ENCODE measurements at regions not wholly inside any gene's neighbourhood (a gene's known extent, or its start where the extent isn't known, plus 50 kb on each side); places are given as distances from the start of the nearest gene placed in this dataset.
"Not testable (repeated sequence)": the region's sequence is repeated elsewhere in the genome, so short reads cannot be mapped to it uniquely, and the experiment has no call there.

GRCh38 chr11:29224739-29225384 is 792.0 kb downstream of the KCNA4 start:
- DNase-seq: no peak

GRCh38 chr11:29219531-29219930 is 797.3 kb downstream of the KCNA4 start:
- not testable (repeated sequence) for DNase-seq

- no peak for DNase-seq
Observed at GRCh38 chr11:29217901-29218300, 798.9 kb downstream of the KCNA4 start.

GRCh38 chr11:29214833-29215232 is 802.0 kb downstream of the KCNA4 start:
- no peak for DNase-seq

GRCh38 chr11:29211202-29211601 is 805.6 kb downstream of the KCNA4 start:
- DNase-seq: no peak

- no peak for DNase-seq
Observed at GRCh38 chr11:29210426-29210825, 806.4 kb downstream of the KCNA4 start.

GRCh38 chr11:29208117-29208516 is 808.7 kb downstream of the KCNA4 start:
- no peak for DNase-seq

- no peak for DNase-seq
Observed at GRCh38 chr11:29200791-29201562, 815.9 kb downstream of the KCNA4 start.

GRCh38 chr11:29190313-29190712 is 826.5 kb downstream of the KCNA4 start:
- no peak for DNase-seq

GRCh38 chr11:29187215-29187614 is 829.6 kb downstream of the KCNA4 start:
- DNase-seq: no peak

- no peak for DNase-seq
Observed at GRCh38 chr11:29184939-29185890, 831.6 kb downstream of the KCNA4 start.

GRCh38 chr11:29183301-29183700 is 833.5 kb downstream of the KCNA4 start:
- no peak for DNase-seq

- no peak for DNase-seq
Observed at GRCh38 chr11:29173660-29174062, 843.2 kb downstream of the KCNA4 start.

GRCh38 chr11:29171360-29171950 is 845.4 kb downstream of the KCNA4 start:
- no peak for DNase-seq

- no peak for DNase-seq
Observed at GRCh38 chr11:29166306-29166705, 850.5 kb downstream of the KCNA4 start.

GRCh38 chr11:29163231-29163630 is 853.6 kb downstream of the KCNA4 start:
- no peak for DNase-seq

- DNase-seq: no peak
Observed at GRCh38 chr11:29162491-29162890, 854.3 kb downstream of the KCNA4 start.

- DNase-seq: no peak
Observed at GRCh38 chr11:29161191-29161590, 855.6 kb downstream of the KCNA4 start.

GRCh38 chr11:29159552-29160465 is 857.0 kb downstream of the KCNA4 start:
- DNase-seq: peak in 1 of 2 donors; percentile 39

GRCh38 chr11:29153078-29153477 is 863.8 kb downstream of the KCNA4 start:
- DNase-seq: no peak

- not testable (repeated sequence) for DNase-seq
Observed at GRCh38 chr11:29142573-29142972, 874.3 kb downstream of the KCNA4 start.

- DNase-seq: no peak
Observed at GRCh38 chr11:29135504-29135903, 881.3 kb downstream of the KCNA4 start.
